ENCODE measurements at regions not wholly inside any gene's neighbourhood (a gene's known extent, or its start where the extent isn't known, plus 50 kb on each side); places are given as distances from the start of the nearest gene placed in this dataset.

GRCh38 chrX:114344756-114345349 is 239.0 kb upstream of the HTR2C start (continued):
- TF ChIP-seq TRIM28 (IDR thresholded peaks at IDR 0.05; ENCODE audit: borderline replicate concordance, low read length) (0 out of 2 replicates have a peak, but pooled peaks have one; percentile 15), EGR2 (tag by site-specific recombination; IDR thresholded peaks at IDR 0.05; ENCODE audit: low read depth) (no peak), ZBTB8A (tag by site-specific recombination; IDR thresholded peaks at IDR 0.05) (no peak), ZEB2 (tag by site-specific recombination; IDR thresholded peaks at IDR 0.05) (no peak), ZNF660 (tag by site-specific recombination; IDR thresholded peaks at IDR 0.05) (peak; percentile 38; the same call in 1 of the 2 replicates), ZNF548 (tag by site-specific recombination; IDR thresholded peaks at IDR 0.05) (no peak), ZXDB (tag by site-specific recombination; IDR thresholded peaks at IDR 0.05) (no peak), ZNF529 (tag by site-specific recombination; IDR thresholded peaks at IDR 0.05; ENCODE audit: insufficient replicate concordance) (no peak), ZBTB1 (tag by site-specific recombination; IDR thresholded peaks at IDR 0.05) (no peak), INSM2 (tag by site-specific recombination; IDR thresholded peaks at IDR 0.05) (no peak), ZNF654 (tag by site-specific recombination; IDR thresholded peaks at IDR 0.05; ENCODE audit: low read depth) (peak; percentile 84), ZNF501 (tag by site-specific recombination; IDR thresholded peaks at IDR 0.05) (no peak)

GRCh38 chrX:114361076-114361725 is 222.7 kb upstream of the HTR2C start:
- no peak overlapping the region for H3K4me3 ChIP-seq (ENCODE audit: low read depth, low read length)
- H3K27ac ChIP-seq (ENCODE audit: extremely low read depth, low read depth, low read length), result no peak overlapping the region
- POLR2A ChIA-PET, result no interaction called here
- TF ChIP-seq ZNF837 (tag by site-specific recombination; IDR thresholded peaks at IDR 0.05) (no peak), ZNF350 (tag by site-specific recombination; IDR thresholded peaks at IDR 0.05) (no peak), ZNF311 (tag by site-specific recombination; IDR thresholded peaks at IDR 0.05; ENCODE audit: borderline replicate concordance) (no peak), ZNF211 (tag by site-specific recombination; IDR thresholded peaks at IDR 0.05; ENCODE audit: low read depth) (no peak), ZNF398 (tag by site-specific recombination; IDR thresholded peaks at IDR 0.05) (no peak), ZNF660 (tag by site-specific recombination; IDR thresholded peaks at IDR 0.05) (no peak), GLI4 (tag by site-specific recombination; IDR thresholded peaks at IDR 0.05) (no peak), ZNF2 (tag by site-specific recombination; IDR thresholded peaks at IDR 0.05) (no peak), GLIS2 (tag by site-specific recombination; IDR thresholded peaks at IDR 0.05) (no peak), ZFP3 (tag by site-specific recombination; IDR thresholded peaks at IDR 0.05; ENCODE audit: low read depth) (no peak), ZNF24 (tag by site-specific recombination; IDR thresholded peaks at IDR 0.05) (no peak), ZBTB6 (tag by site-specific recombination; IDR thresholded peaks at IDR 0.05) (no peak), ZNF19 (tag by site-specific recombination; IDR thresholded peaks at IDR 0.05; ENCODE audit: low read depth) (no peak), ZNF174 (tag by site-specific recombination; IDR thresholded peaks at IDR 0.05) (no peak), ZNF692 (tag by site-specific recombination; IDR thresholded peaks at IDR 0.05) (no peak), ZNF132 (tag by site-specific recombination; IDR thresholded peaks at IDR 0.05; ENCODE audit: borderline replicate concordance) (no peak)
- H3K4me1 ChIP-seq (ENCODE audit: control insufficient read depth, insufficient read depth, low read length), result no peaks in the 10 kb centered on the region
- CTCF ChIA-PET, result no interaction called here
- H3K9me3 ChIP-seq (ENCODE audit: control insufficient read depth, insufficient read depth, low read depth, low read length), result no peaks in the 10 kb centered on the region
- no peaks in the 10 kb centered on the region for H3K36me3 ChIP-seq (ENCODE audit: control insufficient read depth in 2 of 2, insufficient read depth in 1 of 2, low read length in 2 of 2)
